ENCODE measurements at regions not wholly inside any gene's neighbourhood (a gene's known extent, or its start where the extent isn't known, plus 50 kb on each side); places are given as distances from the start of the nearest gene placed in this dataset.

DNA sequence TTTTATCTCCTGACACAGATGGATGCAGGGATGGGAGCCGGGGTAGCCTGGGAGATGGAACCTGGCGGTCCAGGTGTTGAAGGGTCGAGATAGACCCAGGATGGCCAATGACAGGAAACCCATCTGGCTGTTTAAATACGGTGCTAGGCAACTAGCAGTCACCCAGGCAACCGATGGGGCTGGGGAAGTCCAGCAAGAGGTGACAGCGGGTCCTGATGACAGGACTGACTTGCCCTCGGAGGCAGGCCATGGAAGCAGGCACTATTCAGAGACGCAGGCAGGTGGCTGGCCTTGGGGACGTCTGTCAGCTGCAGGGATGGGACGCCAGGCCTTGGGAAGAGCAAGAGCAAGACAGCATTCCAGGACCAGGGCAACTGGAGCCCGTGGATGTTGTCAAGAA lies 135.4 kb upstream of the RALGAPA2 start:
- TF ChIP-seq, protein P1, sequence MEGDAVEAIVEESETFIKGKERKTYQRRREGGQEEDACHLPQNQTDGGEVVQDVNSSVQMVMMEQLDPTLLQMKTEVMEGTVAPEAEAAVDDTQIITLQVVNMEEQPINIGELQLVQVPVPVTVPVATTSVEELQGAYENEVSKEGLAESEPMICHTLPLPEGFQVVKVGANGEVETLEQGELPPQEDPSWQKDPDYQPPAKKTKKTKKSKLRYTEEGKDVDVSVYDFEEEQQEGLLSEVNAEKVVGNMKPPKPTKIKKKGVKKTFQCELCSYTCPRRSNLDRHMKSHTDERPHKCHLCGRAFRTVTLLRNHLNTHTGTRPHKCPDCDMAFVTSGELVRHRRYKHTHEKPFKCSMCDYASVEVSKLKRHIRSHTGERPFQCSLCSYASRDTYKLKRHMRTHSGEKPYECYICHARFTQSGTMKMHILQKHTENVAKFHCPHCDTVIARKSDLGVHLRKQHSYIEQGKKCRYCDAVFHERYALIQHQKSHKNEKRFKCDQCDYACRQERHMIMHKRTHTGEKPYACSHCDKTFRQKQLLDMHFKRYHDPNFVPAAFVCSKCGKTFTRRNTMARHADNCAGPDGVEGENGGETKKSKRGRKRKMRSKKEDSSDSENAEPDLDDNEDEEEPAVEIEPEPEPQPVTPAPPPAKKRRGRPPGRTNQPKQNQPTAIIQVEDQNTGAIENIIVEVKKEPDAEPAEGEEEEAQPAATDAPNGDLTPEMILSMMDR (IDR thresholded peaks at IDR 0.05), result no peak
- TF ChIP-seq POLR2AphosphoS5 (IDR thresholded peaks at IDR 0.05), result no peak
- no peak for TF ChIP-seq POLR2A (IDR thresholded peaks at IDR 0.05)

Measured in breast epithelium (tissue), 3 donors.